IMR-90 (cell line): ENCODE measurements at regions not wholly inside any gene's neighbourhood (a gene's known extent, or its start where the extent isn't known, plus 50 kb on each side); places are given as distances from the start of the nearest gene placed in this dataset.

Source experiments
- CTCF ChIP-seq: conservative IDR thresholded peaks from 2 replicates; pipeline ENCODE4 v1.5.1; 2012; ENCODE audit warnings: mild to moderate bottlenecking, low read depth, low read length, improper control_type of control experiment
- POLR2A ChIP-seq: IDR thresholded peaks from 2 replicates; pipeline ENCODE4 v1.6.1; 2012; ENCODE audit warnings: mild to moderate bottlenecking, low read depth, low read length
- RAD21 ChIP-seq: IDR thresholded peaks from 2 replicates; pipeline ENCODE4 v1.6.1; 2012; ENCODE audit warnings: low read length, improper control_type of control experiment

GRCh38 chr18:37701967-37702366 lies 136.4 kb upstream of the CELF4 start:
- TF ChIP-seq CTCF (no peak), RAD21 (no peak), POLR2A (no peak)
